ENCODE measurements at regions not wholly inside any gene's neighbourhood (a gene's known extent, or its start where the extent isn't known, plus 50 kb on each side); places are given as distances from the start of the nearest gene placed in this dataset.

DNA sequence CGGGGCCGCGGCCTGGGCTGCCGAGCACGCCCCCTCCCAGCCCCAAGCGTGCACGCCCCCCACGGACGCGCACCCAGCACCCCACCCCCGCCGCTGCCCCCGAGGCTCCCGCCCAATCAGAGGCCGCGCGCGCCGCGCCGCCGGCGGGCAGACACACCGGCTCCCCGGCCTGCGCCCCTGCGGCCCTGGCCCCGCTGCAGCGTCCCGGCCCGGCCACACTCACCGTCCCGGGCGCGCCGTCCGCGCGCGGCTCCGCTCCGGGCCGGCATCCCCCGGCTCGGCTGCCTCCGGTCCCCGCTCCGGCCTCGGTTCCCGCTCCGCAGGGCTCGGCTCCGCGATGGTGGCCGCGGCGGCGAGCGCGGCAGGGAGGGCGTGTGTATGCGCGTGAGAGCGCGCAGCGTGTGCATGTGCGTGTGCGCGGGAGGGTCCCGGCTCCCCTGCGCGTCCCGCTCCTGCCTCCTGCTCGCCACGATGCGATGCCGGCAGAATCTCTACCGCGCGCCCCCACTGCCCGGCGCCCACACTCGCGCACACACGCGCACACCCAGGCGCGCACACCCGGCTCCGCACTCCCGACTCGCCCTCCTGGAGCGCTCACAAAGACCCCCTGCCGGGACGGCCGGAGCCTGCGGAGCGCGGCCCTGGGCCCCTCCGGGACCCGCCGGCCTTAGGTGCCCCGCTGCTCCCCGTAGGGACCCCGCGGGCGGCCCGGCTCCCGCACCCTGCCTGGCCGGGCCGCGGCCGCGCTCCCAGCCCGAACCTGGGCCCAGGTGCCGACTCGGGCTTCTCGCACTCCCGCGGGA, 186.5 kb upstream of the LINGO1 start:
- Histone ChIP-seq H2BK12ac (ENCODE audit: low read depth, low read length) (no peak overlapping the region), H3K56ac (replicated peaks; ENCODE audit: insufficient read length, low read depth, low read length) (no peak overlapping the region), H3K23me2 (ENCODE audit: low read depth, low read length) (peaks cover 14% of the 10 kb centered on the region; the same call in 1 of the 2 replicates), H4K8ac (ENCODE audit: extremely low read depth, insufficient read depth, low read length) (no peak overlapping the region), H3K27me3 (replicated peaks in 1 of 4; ENCODE audit: control insufficient read depth in 3 of 4, extremely low read depth in 1 of 4, insufficient read depth in 3 of 4, low read length in 3 of 4) (peaks cover 23 to 46% (median 39%) of the 10 kb centered on the region in 4 experiments), H2BK20ac (ENCODE audit: low read length) (no peak overlapping the region), H3K4me2 (ENCODE audit: insufficient read depth in 1 of 2, low read depth in 2 of 2, low read length in 2 of 2) (peak overlapping the region; percentile 51 to 92), H3K4ac (replicated peaks; ENCODE audit: insufficient read length, low read depth, low read length) (no peak overlapping the region), H3K4me3 (ENCODE audit: extremely low read depth in 1 of 4, insufficient read depth in 2 of 4, low read depth in 3 of 4, low read length in 4 of 4) (peak overlapping the region; percentile 48 to 77 (median 58)), H3K9me3 (ENCODE audit: insufficient read depth in 2 of 2, low read depth in 1 of 2, low read length in 1 of 2) (no peaks in the 10 kb centered on the region), H2BK5ac (ENCODE audit: low read depth, low read length) (no peak overlapping the region; the same call in 1 of the 2 replicates), H3K27ac (ENCODE audit: low read depth, low read length) (no peak overlapping the region), H3K14ac (ENCODE audit: insufficient read length) (no peak overlapping the region), H2AFZ (ENCODE audit: low read length) (no peak overlapping the region; the same call in 1 of the 2 replicates), H3K23ac (ENCODE audit: insufficient read length) (no peak overlapping the region), H4K91ac (replicated peaks; ENCODE audit: insufficient read length, low read length) (peak overlapping the region; percentile 79), H3K79me1 (ENCODE audit: low read depth, low read length) (no peaks in the 10 kb centered on the region), H2AK5ac (ENCODE audit: low read depth, low read length) (no peak overlapping the region), H3K36me3 (ENCODE audit: control insufficient read depth in 2 of 4, insufficient read depth in 4 of 4, low read length in 3 of 4) (no peaks in the 10 kb centered on the region), H4K5ac (ENCODE audit: insufficient read length, low read depth, low read length) (no peak overlapping the region), H2BK120ac (replicated peaks; ENCODE audit: low read depth, low read length) (no peak overlapping the region), H3K18ac (ENCODE audit: extremely low read depth, low read length) (peak overlapping the region; percentile 87; the same call in 1 of the 2 replicates), H3K79me2 (ENCODE audit: control insufficient read depth in 1 of 2, insufficient read depth in 2 of 2, low read length in 2 of 2) (no peaks in the 10 kb centered on the region), H4K20me1 (replicated peaks in 1 of 2; ENCODE audit: control insufficient read depth in 1 of 2, insufficient read depth in 2 of 2, low read length in 2 of 2) (no peaks in the 10 kb centered on the region), H3K4me1 (replicated peaks in 1 of 4; ENCODE audit: control insufficient read depth in 3 of 4, insufficient read depth in 4 of 4, low read length in 3 of 4) (peaks cover 0 to 12% (median 10%) of the 10 kb centered on the region in 4 experiments; a peak in 6 of 7 replicates), H2BK15ac (ENCODE audit: low read length) (no peak overlapping the region), H3K9ac (replicated peaks in 1 of 4; ENCODE audit: extremely low read depth in 1 of 4, low read depth in 3 of 4, low read length in 3 of 4) (no peak overlapping the region)
- POLR2A ChIA-PET (ENCODE audit: partially characterized antibody), result interaction anchor here (0.6 to 2.9 kb wide), 5 partner anchors 8 to 186 kb away, joined by 3 to 21 read pairs (median 3); partner anchors contain the start of gene LINGO1
- FAIRE-seq (no peak), DNase-seq (ENCODE audit: low read depth in 1 of 2, low spot score in 2 of 2) (peak in 1 of 2 experiments; percentile 61)
- CTCF ChIA-PET (ENCODE audit: partially characterized antibody), result interaction anchor here (0.5 to 3.8 kb wide), 24 partner anchors 12 to 573 kb away, joined by 3 to 158 read pairs (median 16); partner anchors contain the start of gene LINGO1
- WGBS, 2 experiments (ENCODE audit: extremely low coverage in 1 of 2, insufficient coverage in 1 of 2, insufficient read length in 1 of 2, insufficient replicate concordance in 2 of 2, low coverage in 1 of 2, low lambda C conversion rate in 2 of 2, missing lambda C conversion rate in 1 of 2), result 2% methylated on average over 51 of the region's 120 CpGs; no CpG with 5 or more reads in 1 of the 2 experiments
- TF ChIP-seq RBBP5 (IDR thresholded peaks at IDR 0.05; ENCODE audit: borderline replicate concordance, low read depth, low read length), result peak; percentile 58; the same call in 1 of the 2 replicates

All from H1 (cell line).